Skin of body (tissue), 1 donor: ENCODE measurements at regions not wholly inside any gene's neighbourhood (a gene's known extent, or its start where the extent isn't known, plus 50 kb on each side); places are given as distances from the start of the nearest gene placed in this dataset.
"Not testable (repeated sequence)": the region's sequence is repeated elsewhere in the genome, so short reads cannot be mapped to it uniquely, and the experiment has no call there.

Experiments used
- DNase-seq: peaks from one replicate; lab custom pipeline; 2025; lab: John Stamatoyannopoulos, UW

DNA sequence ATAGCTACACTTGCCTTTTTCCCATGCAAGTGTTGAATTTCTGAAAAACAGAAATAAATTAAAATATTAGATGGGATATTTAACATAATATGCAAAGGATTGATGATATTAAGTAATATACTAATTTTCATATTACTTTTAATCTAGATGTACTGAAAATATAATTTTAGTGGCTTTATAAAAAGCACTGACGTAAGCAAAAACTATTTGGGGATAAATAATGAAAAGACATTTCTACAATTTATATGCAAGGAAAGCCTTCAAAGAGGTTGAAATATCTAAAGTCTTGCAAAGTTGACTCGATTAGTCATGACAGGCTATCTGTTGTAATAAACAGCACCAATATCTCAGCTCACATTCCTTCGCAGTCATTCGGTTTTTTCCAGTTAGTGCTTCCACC, 94.9 kb upstream of the ABCB5 start:
- no peak for DNase-seq

DNA sequence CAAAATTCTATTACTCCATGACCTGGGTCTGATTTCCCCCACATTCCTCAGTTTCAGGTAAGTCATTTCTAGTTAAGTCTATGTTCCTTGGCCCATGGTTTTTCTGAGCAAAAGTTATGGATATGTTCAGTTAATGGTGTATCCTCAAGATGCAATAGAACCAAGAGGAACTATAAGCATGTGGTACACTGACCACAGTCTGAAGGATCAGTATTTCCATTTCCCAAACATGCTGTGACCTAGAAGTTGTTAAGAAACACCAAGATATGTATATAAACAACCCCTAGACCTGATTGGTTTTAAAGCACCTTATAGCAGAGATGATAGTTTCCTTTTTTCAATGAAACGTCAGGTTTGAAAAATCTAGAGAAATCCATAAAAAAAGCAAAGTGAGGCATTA, 94.2 kb upstream of the ABCB5 start:
- no peak for DNase-seq

DNA sequence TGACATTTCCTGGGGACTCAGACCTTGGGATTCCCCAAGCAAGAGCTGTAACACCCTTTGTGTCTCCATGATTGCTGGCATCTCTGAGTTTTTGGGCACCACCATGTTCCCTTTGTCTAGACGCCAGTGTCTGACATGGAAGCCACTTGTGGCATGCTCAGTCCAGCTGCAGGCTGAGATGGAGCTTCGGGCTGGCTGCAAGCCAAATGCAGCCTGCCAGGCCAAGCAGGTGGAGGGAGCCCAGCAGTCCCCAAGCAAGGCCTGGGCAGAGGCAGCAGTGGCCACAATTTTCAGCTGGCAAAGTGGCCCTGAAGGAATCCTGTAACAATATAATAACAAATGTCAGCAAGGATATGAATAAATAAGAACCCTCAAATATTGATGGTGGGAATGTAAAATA, 86.2 kb upstream of the ABCB5 start:
- DNase-seq, result no peak

DNA sequence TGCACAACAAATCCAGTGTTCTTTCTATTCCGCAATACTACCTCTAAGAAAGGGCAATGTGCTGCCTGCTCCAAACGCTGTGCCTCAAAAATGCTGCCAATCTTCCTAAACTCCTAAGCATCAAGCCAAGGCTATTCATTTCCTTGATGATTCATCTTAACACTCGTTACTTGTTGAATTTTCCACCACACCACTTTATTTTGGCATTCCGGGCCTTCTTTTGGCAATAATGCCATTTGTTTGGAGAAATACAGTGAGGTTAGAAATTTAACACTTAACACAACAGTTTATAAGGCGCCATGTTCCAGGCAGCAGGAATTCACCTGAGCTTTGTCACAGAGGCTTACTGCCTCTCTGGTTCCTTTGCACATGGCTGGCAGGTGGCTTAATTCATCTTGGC, 82.6 kb upstream of the ABCB5 start:
- DNase-seq, result no peak

DNA sequence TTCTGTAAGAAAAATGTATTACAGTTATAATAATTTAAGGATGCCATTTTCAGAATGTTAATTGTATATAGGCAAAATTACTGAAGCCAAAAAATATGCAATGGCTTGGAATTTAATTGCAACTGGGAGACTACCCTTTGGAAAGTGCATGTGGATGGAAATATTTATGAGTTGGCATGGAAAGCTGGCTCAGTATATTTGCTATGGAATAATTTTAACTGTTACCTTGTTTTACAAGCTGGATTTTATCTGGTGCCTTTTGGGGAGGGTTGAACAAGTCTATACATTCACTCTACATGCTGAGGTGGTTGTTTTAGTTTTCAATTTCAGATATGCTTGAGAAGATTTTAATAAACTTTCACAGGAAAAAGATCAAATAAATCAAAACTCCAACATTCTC, 80.9 kb upstream of the ABCB5 start:
- DNase-seq, result no peak

DNA sequence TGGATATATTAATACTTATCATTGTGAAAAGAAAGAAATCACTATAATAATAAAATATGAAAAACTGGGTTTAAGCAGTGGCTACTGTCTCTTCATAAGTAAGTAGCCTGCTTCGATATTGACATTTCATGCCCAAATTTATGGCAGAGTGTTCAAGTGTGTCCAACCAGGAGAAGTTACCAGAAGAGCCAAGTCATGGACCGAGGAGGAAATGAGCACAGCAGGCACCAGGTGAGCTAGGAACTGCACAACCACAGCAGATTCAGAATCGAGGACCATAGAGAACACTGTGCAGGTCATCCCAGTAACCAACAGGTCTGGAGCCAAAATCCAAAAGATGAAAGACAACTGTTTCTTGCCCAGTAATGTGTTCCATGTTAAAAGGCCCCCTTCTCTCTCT, 79.9 kb upstream of the ABCB5 start:
- no peak for DNase-seq

DNA sequence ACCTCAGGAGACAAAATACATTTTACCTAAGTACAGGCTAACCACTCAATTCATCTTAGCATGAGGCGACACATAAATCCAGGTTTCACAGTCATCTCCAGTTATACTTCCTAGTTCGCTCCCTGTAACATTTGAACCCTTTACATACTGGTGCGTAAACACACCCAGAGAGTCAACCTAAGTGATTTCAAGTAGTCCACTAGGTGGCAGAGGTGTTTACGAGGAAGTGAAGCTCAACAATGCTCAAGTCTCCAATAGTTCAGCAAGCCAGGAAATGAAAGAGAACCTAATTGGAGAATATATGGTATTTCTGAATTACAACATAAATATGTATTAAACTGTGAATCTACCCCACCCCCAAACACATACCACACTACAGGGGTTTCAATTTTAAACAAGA, 76.3 kb upstream of the ABCB5 start:
- DNase-seq, result no peak

DNA sequence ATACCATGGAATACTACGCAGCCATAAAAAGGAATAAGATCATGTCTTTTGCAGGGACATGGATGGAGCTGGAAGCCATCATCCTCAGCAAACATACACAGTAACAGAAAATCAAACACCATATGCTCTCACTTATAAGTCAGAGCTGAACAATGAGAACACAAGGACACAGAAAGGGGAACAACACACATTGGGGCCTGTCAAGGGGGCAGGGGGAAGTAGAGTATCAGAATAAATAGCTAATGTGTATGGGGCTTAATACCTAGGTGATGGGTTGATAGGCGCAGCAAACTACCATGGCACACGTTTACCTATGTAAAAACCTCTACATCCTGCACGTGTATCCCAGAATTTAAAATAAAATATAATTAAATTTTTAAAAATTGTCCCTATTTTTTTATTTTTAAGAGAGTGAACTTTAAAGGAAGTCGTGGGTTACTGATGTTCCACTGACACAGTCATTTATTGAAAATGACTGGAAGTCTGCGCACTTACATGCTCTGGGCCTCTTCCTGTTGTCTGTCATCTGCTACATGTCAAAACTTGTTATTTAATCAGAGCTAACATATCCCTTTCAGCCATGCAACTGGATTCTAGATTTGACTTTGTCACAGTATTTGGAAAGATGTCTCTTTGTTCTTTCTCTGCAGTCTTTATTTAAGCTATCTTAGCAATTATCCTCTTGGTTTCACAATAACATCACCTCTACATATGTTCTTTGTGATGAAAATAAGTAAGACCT, 73.7 kb upstream of the ABCB5 start:
- DNase-seq, result no peak

DNA sequence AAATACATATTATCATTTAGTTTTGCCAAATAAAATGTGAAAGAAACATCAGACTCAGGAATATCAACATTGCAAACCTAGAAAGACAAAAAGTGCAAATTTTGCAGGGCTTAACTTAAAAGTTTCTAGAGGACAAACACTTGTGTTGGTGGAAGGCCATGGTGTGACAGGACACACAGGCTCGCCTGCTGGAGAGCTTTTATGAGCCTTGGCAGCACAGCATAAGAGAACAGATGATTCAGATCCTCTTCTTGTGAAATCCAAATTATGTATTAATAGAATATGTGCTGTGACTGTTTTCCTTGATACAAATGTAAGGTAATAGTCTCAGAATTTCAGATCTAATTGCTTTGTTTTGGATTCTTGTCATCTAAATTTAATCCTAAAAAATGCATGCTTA, 72.9 kb upstream of the ABCB5 start:
- no peak for DNase-seq

DNA sequence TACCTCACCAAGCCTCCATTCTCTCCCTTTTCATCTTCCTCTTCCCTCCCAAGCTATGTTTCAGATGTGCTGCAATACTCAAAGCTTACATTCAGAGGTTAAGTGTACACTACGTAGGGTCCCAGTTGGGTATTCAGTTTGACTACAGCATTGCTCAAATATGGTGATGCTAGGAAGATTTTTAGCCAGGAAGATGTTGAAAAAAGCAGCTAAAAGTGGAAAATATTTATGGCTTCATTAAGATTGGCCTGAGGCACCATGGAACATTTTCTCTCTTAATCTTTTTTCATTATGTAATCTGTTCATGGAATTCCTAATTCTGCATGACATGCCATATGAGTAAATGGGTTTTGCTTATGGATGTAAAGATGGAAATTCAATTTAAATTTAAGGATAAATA, 72.0 kb upstream of the ABCB5 start:
- DNase-seq, result peak; percentile 4

DNA sequence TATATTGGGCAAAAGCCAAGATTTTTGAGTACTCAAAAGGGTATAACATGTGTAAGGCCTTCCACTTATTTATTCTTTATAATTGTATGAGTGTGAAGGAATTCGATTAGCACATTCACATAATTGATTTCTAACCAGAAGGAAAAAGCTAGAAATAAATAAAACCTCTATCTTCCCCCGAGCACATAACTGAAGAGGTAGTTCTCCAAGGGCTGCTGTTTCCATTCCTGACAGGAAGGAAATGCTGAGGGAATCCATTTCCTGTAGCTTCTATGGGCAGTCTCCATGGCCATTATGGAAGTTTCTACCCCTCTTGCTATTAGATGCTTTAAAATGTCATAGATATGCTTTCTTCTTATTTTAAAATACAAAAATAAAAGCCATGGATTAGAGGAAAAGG, 70.5 kb upstream of the ABCB5 start:
- no peak for DNase-seq

DNA sequence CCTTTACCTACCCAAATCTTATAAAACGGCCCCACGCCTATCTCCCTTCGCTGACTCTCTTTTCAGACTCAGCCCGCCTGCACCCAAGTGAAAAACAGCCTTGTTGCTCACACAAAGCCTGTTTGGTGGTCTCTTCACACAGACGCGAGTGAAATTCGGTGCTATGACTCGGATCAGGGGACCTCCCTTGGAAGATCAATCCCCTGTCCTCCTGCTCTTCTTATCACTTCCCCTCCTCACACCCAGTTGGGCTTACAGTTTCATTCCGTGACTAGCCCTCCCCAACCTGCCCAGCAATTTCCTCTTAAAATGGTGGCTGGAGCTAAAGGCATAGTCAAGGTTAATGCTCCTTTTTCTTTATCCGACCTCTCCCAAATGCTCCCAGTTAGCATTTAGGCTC, 68.5 kb upstream of the ABCB5 start:
- not testable (repeated sequence) for DNase-seq

DNA sequence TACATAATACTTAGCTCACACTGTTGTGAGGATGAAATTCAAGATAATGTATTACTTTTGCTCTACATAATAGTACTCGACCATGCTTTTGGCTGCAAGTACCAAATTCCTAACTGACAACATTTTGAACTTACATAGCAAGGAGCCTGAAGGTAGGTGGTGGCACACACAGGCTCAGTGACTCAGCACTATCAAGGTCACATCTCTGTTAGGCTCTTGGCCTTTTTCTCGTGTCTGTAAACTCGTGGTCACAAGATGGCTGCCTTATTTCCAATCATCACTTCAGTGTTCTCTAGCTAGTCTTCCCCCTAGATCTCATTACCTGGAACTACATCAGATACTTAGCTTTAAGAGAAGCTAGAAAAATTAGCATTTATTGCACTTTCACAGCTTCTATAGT, 61.4 kb upstream of the ABCB5 start:
- DNase-seq, result no peak

DNA sequence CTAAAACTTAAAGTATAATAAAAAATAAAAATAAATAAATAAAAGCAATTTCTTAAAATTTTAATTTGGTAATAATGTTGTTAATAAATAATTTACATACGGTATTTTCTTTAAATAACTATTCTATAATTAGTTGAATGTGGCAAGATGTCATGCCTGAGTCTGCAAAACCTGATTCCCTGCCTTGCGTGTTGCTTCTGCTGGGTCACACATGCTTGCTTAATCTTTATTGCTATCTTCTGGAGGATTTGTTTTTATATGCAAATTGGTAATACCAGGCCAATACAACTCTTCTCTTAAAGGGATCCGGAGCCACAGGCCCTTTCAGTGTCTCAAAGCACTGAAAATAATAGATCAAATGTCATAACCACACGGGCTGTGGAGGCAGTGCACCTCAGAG, 59.4 kb upstream of the ABCB5 start:
- no peak for DNase-seq

DNA sequence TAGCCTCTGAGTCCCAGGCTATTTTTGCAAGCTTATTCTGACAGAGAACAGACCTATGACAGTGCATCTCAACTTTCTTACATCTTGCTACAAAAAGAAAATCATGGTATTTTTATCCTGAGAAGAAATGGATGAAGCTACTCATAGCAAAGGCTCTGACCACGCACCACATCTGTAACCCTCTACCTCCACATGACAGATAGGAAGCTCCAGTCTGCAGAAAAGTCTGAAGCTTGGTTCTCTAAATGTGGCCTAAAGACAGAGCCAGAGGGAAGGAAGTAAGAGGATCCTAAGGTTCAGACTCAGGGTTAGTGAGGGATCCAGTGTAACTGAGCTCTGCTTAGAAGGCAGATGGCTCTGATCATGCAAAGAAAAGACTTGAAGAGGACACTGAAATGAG, 58.4 kb upstream of the ABCB5 start:
- DNase-seq, result no peak

DNA sequence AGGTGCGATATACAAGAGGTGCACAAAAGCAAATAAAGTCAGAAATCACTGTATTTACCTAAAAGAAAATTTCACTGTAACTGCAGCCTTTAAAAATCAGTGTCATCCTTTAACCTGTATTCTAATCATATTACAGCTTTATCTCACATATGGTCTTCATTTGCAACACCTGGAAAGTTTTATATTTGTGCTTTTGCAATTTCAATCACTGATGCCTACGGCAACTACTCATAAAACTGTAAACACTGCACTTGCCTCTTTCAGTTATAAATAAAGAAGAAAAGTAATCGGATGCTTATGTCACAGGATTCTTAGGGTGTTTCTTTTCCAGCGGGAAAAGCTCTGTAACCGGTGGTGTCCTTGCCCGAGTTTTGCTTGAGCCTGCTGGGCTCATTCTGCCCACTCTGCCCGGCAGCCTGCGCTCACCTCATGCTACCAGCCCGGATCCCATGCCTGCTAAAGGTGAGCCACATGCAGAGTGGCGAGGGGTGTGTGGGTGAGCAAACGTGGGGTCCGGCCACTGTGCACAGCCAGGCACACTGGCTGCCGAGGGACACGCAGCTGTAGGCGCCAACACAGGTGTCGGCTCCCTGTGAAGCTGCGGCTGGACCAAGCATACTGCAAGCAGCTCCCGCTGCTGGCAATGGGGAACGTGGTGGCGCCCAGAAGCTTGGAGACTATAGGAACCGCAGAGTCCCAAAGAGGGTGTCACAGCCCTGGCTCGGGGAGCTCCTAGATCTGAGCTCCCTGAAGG, 56.3 kb upstream of the ABCB5 start:
- no peak for DNase-seq

DNA sequence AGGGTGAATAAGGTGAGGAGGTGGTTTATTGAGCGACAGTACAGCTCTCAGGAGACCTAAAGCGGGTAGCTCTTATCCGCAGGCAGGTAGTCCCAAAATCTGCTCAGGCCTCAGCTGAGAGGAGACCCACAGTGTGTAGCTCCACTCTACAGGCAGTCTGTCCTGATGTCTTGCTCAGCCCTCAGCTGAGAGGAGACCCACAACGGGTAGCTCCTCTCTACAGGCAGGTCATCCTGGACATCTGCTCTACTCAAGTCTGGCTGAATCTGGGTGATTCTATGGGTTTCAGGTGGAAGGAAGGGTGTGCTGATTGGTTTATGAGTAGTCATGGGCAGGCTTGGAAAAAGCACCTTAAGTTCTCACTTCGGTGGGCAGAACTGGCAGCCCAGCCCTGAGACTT, 55.6 kb upstream of the ABCB5 start:
- no peak for DNase-seq

DNA sequence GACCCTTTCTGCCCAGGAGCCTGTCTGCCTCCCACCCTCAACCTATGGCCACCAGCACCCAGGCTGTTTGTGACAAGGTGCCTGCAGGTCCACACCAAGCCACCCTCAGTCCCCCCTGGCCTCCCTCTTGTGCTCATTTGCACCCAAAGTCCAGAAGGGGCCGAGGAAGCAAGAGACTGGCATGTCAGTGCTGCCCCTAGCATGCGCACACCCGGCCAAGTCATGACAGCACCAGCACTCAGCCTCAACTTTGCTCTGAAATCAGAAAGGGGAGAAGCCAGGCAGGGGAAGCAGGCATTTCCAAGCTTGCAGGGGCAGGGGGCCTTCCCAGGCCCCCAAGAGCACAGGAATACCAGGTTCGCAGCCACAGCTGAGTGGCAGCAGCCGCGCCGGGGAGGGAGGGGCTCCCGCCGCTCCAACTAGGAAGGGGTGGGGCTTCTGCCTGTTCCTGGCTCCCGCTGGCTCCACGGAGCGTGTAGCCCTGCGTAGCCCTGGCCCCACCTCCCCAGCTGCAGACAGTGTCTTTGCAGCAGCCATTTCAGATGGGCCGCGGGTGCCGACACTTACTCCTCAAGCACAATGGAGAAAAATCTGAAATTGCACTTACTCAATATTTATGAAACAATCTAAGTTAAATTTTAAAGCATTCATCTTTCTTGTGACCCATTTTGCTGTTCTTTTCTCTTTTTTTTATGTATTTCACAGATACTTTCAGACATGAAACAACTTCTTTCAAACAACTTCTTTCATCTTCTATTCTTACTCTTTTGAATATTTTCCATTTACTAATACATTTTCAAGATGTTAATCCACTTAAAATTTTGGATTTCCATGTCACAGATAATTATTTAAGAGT, 54.9 kb upstream of the ABCB5 start:
- no peak for DNase-seq

DNA sequence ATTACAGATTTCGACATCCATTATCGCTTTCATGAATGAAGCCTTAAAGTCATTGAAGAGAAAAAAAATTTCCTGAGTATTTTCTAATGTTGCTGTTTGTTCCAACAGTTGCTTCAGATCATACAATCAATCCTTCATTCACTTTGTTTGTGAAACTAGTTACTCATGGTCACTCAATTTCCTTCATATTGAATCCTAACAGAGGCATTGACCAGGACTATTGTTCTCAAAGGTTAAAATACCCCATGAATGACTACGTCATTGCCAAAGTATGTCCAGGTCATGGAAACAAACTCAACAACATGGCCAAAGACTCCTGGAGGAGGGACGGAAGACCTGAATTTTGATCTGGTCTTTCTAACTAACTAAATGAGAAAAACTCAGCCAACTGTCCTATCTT, 54.0 kb upstream of the ABCB5 start:
- no peak for DNase-seq

DNA sequence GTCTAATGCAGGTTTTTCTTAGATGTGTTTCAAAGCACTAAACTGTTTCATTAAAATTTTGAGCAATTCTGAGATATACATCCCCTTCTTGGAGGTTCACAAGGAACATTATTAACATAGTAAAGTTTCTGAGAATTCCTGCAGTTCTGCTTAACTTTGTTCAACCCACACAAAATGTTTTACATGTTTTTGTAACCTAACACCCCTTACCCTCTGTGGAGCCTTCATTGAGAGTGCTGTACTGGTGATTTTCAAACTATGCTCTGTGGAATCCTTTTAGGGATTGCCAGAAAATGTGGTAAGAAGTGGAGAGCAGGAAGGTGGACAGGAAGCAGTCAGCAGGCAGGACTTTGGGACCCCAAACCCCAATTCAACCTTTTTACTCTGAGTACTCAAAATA, 53.6 kb upstream of the ABCB5 start:
- DNase-seq, result no peak

DNA sequence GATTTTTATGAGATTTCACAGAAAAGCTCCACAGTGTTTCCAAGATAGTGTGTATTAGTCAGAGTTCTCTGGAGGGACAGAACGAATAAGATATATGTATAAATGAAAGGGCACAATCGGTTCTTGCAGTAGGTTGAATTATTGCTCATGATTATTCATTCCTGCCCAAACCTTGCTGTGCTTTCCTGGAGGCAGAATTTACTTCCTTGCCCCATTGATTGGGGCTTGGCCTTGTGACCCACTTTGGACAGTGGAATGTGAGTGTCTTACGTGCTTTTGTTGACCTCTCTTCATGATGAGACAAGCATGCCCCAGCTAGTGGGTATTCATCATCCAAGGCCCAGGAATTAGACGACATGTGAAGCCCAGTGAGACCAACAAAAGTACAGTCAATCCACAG, 53.0 kb upstream of the ABCB5 start:
- DNase-seq, result no peak
